ENCODE measurements at regions not wholly inside any gene's neighbourhood (a gene's known extent, or its start where the extent isn't known, plus 50 kb on each side); places are given as distances from the start of the nearest gene placed in this dataset.

GRCh38 chr5:166910995-166911394 is 1380.5 kb upstream of the WWC1 start:
- no peaks in the 10 kb centered on the region for H3K36me3 ChIP-seq (ENCODE audit: insufficient read depth, low read length)
- no peaks in the 10 kb centered on the region for H3K9me3 ChIP-seq (ENCODE audit: low read length)
- H4K20me1 ChIP-seq (ENCODE audit: insufficient read depth), result no peaks in the 10 kb centered on the region
- H3K27ac ChIP-seq (ENCODE audit: low read length), result no peak overlapping the region
- no peak overlapping the region for H3K4me3 ChIP-seq (ENCODE audit: low read length)
- H3K79me2 ChIP-seq (replicated peaks; ENCODE audit: insufficient read depth, low read length), result no peaks in the 10 kb centered on the region
- H3K27me3 ChIP-seq (ENCODE audit: insufficient read depth, low read depth, low read length), result no peaks in the 10 kb centered on the region
- no peak for TF ChIP-seq SMC3 (conservative IDR thresholded peaks at IDR 0.05; ENCODE audit: poor library complexity)
- TF ChIP-seq TAF1 (IDR thresholded peaks at IDR 0.05; ENCODE audit: low read depth), result no peak
- no peak for TF ChIP-seq EZH2 (IDR thresholded peaks at IDR 0.05; ENCODE audit: borderline replicate concordance, insufficient read depth, low read length, poor library complexity, severe bottlenecking)
- no peak for TF ChIP-seq MXI1 (conservative IDR thresholded peaks at IDR 0.05; ENCODE audit: poor library complexity, severe bottlenecking)
- no peak for TF ChIP-seq EP300 (conservative IDR thresholded peaks at IDR 0.05; ENCODE audit: poor library complexity, severe bottlenecking)
- TF ChIP-seq CTCF (IDR thresholded peaks at IDR 0.05; ENCODE audit: poor library complexity, severe bottlenecking), result no peak
- no peak for TF ChIP-seq POLR2AphosphoS5 (IDR thresholded peaks at IDR 0.05)
- TF ChIP-seq RAD21 (conservative IDR thresholded peaks at IDR 0.05), result no peak
- TF ChIP-seq REST (IDR thresholded peaks at IDR 0.05; ENCODE audit: borderline replicate concordance), result no peak
- H3K9me2 ChIP-seq (ENCODE audit: insufficient read depth, low read length), result no peaks in the 10 kb centered on the region
- H3F3A ChIP-seq (ENCODE audit: insufficient read depth, low read length, poor library complexity, severe bottlenecking), result no peaks in the 10 kb centered on the region
- H3K4me2 ChIP-seq (ENCODE audit: low read length), result no peak overlapping the region
- H3K9ac ChIP-seq (ENCODE audit: low read length), result no peak overlapping the region
- no peak overlapping the region for H2AFZ ChIP-seq (ENCODE audit: low read depth, low read length)

GRCh38 chr5:166916021-166916420 is 1375.4 kb upstream of the WWC1 start:
- H4K20me1 ChIP-seq (ENCODE audit: insufficient read depth), result no peaks in the 10 kb centered on the region
- H3K27ac ChIP-seq (ENCODE audit: low read length), result no peak overlapping the region
- H3K36me3 ChIP-seq (ENCODE audit: insufficient read depth, low read length), result no peaks in the 10 kb centered on the region
- no peaks in the 10 kb centered on the region for H3F3A ChIP-seq (ENCODE audit: insufficient read depth, low read length, poor library complexity, severe bottlenecking)
- no peaks in the 10 kb centered on the region for H3K27me3 ChIP-seq (ENCODE audit: insufficient read depth, low read depth, low read length)
- no peak overlapping the region for H3K4me2 ChIP-seq (ENCODE audit: low read length)
- H3K9ac ChIP-seq (ENCODE audit: low read length), result no peak overlapping the region
- no peaks in the 10 kb centered on the region for H3K9me3 ChIP-seq (ENCODE audit: low read length)
- TF ChIP-seq EP300 (conservative IDR thresholded peaks at IDR 0.05; ENCODE audit: poor library complexity, severe bottlenecking) (no peak), REST (IDR thresholded peaks at IDR 0.05; ENCODE audit: borderline replicate concordance) (no peak), SMC3 (conservative IDR thresholded peaks at IDR 0.05; ENCODE audit: poor library complexity) (no peak), MXI1 (conservative IDR thresholded peaks at IDR 0.05; ENCODE audit: poor library complexity, severe bottlenecking) (no peak), EZH2 (IDR thresholded peaks at IDR 0.05; ENCODE audit: borderline replicate concordance, insufficient read depth, low read length, poor library complexity, severe bottlenecking) (no peak), RAD21 (conservative IDR thresholded peaks at IDR 0.05) (no peak), TAF1 (IDR thresholded peaks at IDR 0.05; ENCODE audit: low read depth) (no peak), POLR2AphosphoS5 (IDR thresholded peaks at IDR 0.05) (no peak), CTCF (IDR thresholded peaks at IDR 0.05; ENCODE audit: poor library complexity, severe bottlenecking) (no peak)
- no peaks in the 10 kb centered on the region for H3K79me2 ChIP-seq (replicated peaks; ENCODE audit: insufficient read depth, low read length)
- no peak overlapping the region for H2AFZ ChIP-seq (ENCODE audit: low read depth, low read length)
- no peaks in the 10 kb centered on the region for H3K9me2 ChIP-seq (ENCODE audit: insufficient read depth, low read length)
- no peak overlapping the region for H3K4me3 ChIP-seq (ENCODE audit: low read length)
